ENCODE measurements at regions not wholly inside any gene's neighbourhood (a gene's known extent, or its start where the extent isn't known, plus 50 kb on each side); places are given as distances from the start of the nearest gene placed in this dataset.

DNA sequence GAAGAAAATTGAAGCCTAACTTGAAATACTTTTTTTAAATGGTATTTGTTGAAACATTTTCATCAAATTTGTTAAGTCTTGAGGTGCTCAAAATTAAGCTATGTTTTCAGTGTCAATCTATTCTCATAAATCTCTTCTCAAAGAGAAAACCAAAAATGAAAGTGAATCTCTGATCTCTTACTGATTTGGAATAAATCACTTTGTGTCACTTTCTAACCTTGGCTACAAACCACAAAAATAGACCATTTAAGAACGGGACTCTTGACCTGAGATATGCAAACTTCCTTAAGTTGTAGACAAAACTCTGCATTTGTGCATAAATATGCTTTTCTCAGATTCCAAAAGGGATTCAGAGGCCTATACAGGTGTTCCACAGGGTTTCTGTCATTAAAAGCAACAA, 192.9 kb downstream of the SEC23A start:
- TF ChIP-seq, protein P1, sequence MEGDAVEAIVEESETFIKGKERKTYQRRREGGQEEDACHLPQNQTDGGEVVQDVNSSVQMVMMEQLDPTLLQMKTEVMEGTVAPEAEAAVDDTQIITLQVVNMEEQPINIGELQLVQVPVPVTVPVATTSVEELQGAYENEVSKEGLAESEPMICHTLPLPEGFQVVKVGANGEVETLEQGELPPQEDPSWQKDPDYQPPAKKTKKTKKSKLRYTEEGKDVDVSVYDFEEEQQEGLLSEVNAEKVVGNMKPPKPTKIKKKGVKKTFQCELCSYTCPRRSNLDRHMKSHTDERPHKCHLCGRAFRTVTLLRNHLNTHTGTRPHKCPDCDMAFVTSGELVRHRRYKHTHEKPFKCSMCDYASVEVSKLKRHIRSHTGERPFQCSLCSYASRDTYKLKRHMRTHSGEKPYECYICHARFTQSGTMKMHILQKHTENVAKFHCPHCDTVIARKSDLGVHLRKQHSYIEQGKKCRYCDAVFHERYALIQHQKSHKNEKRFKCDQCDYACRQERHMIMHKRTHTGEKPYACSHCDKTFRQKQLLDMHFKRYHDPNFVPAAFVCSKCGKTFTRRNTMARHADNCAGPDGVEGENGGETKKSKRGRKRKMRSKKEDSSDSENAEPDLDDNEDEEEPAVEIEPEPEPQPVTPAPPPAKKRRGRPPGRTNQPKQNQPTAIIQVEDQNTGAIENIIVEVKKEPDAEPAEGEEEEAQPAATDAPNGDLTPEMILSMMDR (IDR thresholded peaks at IDR 0.05) = no peak
- no peak for TF ChIP-seq ZFX (IDR thresholded peaks at IDR 0.05; ENCODE audit: borderline replicate concordance)

Measured in 22Rv1 (cell line).